Esophagus squamous epithelium (tissue), 5 donors: ENCODE measurements at regions not wholly inside any gene's neighbourhood (a gene's known extent, or its start where the extent isn't known, plus 50 kb on each side); places are given as distances from the start of the nearest gene placed in this dataset.
A peak's percentile ranks its signal among the peaks of the same experiment; 100 is the strongest.

Source experiments
- DNase-seq: peaks from one replicate; lab custom pipeline; 2025; lab: John Stamatoyannopoulos, UW
- H3K27ac ChIP-seq, 4 donors: fragments of 200-600 bp; sonication (generic); one replicate each; pipeline ENCODE4 v1.5.1; 2016 to 2019; ENCODE audit warnings: mild to moderate bottlenecking in 1 of 4
- H3K27me3 ChIP-seq, 4 donors: fragments of 200-600 bp; sonication (generic); 1 replicate in 3 of 4; 2 replicates in 1 of 4; pipeline versions ENCODE4 v1.5.1 to v1.6.0; 2017 to 2021; ENCODE audit warnings: antibody characterized with exemption in 1 of 4
- H3K36me3 ChIP-seq, 3 donors: fragments of 200-600 bp; sonication (generic); one replicate each; pipeline ENCODE4 v1.5.1; 2016 to 2019
- H3K4me1 ChIP-seq, 3 donors: fragments of 200-600 bp; sonication (generic); one replicate each; pipeline ENCODE4 v1.5.1; 2017 to 2019
- H3K4me3 ChIP-seq, 4 donors: fragments of 200-600 bp; sonication (generic); 1 replicate in 3 of 4; 2 replicates in 1 of 4; pipeline ENCODE4 v1.5.1; 2016 to 2019; ENCODE audit warnings: mild to moderate bottlenecking in 2 of 4, moderate library complexity in 1 of 4
- H3K9me3 ChIP-seq, 3 donors: fragments of 200-600 bp; sonication (generic); one replicate each; pipeline ENCODE4 v1.5.1; 2016 to 2019
- POLR2A ChIP-seq, 4 donors: fragments of 450-650 bp; IDR thresholded peaks; one replicate each; pipeline ENCODE4 v1.6.1; 2017; ENCODE audit warnings: antibody characterized with exemption in 4 of 4, mild to moderate bottlenecking in 4 of 4, moderate library complexity in 3 of 4
- WGBS, 2 donors: methylation state at CpG; one replicate each; pipeline ENCODE4 v1.1.5; 2018; 5-methylcytosine and 5-hydroxymethylcytosine counted together
- intact Hi-C: fragments of 100-400 bp; cut with DNase I; formaldehyde crosslinking; loops from one replicate; pipeline ENCODE4 v1.15.0; 2022
- TF ChIP-seq, protein P1 (sequence below), 6 experiments: fragments of 450-650 bp in 4 of 6; fragments of 200-600 bp in 2 of 6; sonication (generic) in 2 of 6; IDR thresholded peaks; one replicate each; pipeline ENCODE4 v1.5.1; 2016 to 2019; ENCODE audit warnings: antibody characterized with exemption in 6 of 6, mild to moderate bottlenecking in 4 of 6, moderate library complexity in 4 of 6
- donor health status: DM: yes; HTN: yes; CAD: no.

GRCh38 chr3:9301091-9301490, 51.6 kb upstream of the SRGAP3 start:
- 76 to 78% methylated on average over 5 of the region's 5 CpGs for WGBS, 2 donors
- no peaks in the 10 kb centered on the region for H3K36me3 ChIP-seq
- no peak overlapping the region for H3K27ac ChIP-seq
- TF ChIP-seq, protein P1, sequence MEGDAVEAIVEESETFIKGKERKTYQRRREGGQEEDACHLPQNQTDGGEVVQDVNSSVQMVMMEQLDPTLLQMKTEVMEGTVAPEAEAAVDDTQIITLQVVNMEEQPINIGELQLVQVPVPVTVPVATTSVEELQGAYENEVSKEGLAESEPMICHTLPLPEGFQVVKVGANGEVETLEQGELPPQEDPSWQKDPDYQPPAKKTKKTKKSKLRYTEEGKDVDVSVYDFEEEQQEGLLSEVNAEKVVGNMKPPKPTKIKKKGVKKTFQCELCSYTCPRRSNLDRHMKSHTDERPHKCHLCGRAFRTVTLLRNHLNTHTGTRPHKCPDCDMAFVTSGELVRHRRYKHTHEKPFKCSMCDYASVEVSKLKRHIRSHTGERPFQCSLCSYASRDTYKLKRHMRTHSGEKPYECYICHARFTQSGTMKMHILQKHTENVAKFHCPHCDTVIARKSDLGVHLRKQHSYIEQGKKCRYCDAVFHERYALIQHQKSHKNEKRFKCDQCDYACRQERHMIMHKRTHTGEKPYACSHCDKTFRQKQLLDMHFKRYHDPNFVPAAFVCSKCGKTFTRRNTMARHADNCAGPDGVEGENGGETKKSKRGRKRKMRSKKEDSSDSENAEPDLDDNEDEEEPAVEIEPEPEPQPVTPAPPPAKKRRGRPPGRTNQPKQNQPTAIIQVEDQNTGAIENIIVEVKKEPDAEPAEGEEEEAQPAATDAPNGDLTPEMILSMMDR (IDR thresholded peaks at IDR 0.05): no peak
- TF ChIP-seq POLR2A (IDR thresholded peaks at IDR 0.05): no peak
- intact Hi-C loops: loop anchor here (5.0 to 10.0 kb wide), 3 partner anchors 236 to 334 kb away; no protein-coding TSS in a partner anchor
- no peaks in the 10 kb centered on the region for H3K9me3 ChIP-seq
- DNase-seq: no peak
- peaks cover 0 to 25% (median 0%) of the 10 kb centered on the region in 4 donors for H3K27me3 ChIP-seq
- H3K4me3 ChIP-seq: no peak overlapping the region
- peaks cover 0 to 18% (median 7%) of the 10 kb centered on the region in 3 donors for H3K4me1 ChIP-seq

- Histone ChIP-seq H3K9me3 (no peaks in the 10 kb centered on the region), H3K4me1 (peaks cover 0 to 18% (median 7%) of the 10 kb centered on the region in 3 donors), H3K27me3 (peaks cover 0 to 25% (median 0%) of the 10 kb centered on the region in 4 donors), H3K36me3 (no peaks in the 10 kb centered on the region), H3K27ac (peak overlapping the region in 1 of 4 donors; percentile 19), H3K4me3 (peak overlapping the region in 2 of 4 donors; percentile 32 to 53)
- DNase-seq: no peak
- whole genome bisulfite sequencing, 2 donors: 29 to 32% methylated on average over 6 to 10 of the region's 10 CpGs
- intact Hi-C loops: loop anchor here (5.0 to 10.0 kb wide), 3 partner anchors 237 to 334 kb away; no protein-coding TSS in a partner anchor
- TF ChIP-seq, protein P1 (IDR thresholded peaks at IDR 0.05): no peak
- no peak for TF ChIP-seq POLR2A (IDR thresholded peaks at IDR 0.05)
These were observed 52.4 kb upstream of the SRGAP3 start for GRCh38 chr3:9301798-9302197.

GRCh38 chr3:9302425-9303181, 53.2 kb upstream of the SRGAP3 start:
- intact Hi-C loops: loop anchor here (5.0 to 10.0 kb wide), 3 partner anchors 238 to 335 kb away; no protein-coding TSS in a partner anchor
- Histone ChIP-seq H3K9me3 (no peaks in the 10 kb centered on the region), H3K4me3 (peak overlapping the region; percentile 12 to 53 (median 24)), H3K36me3 (no peaks in the 10 kb centered on the region), H3K27ac (peak overlapping the region in 2 of 4 donors; percentile 2 to 19), H3K4me1 (peaks cover 0 to 18% (median 7%) of the 10 kb centered on the region in 3 donors), H3K27me3 (peaks cover 0 to 25% (median 0%) of the 10 kb centered on the region in 4 donors)
- WGBS, 2 donors: 23 to 24% methylated on average over 11 to 14 of the region's 24 CpGs
- TF ChIP-seq, protein P1 (IDR thresholded peaks at IDR 0.05): peak; percentile 77 to 95 (median 94)
- TF ChIP-seq POLR2A (IDR thresholded peaks at IDR 0.05): no peak
- no peak for DNase-seq

- no peaks in the 10 kb centered on the region for H3K4me1 ChIP-seq
- H3K27ac ChIP-seq: no peak overlapping the region
- H3K27me3 ChIP-seq: peaks cover 0 to 13% (median 0%) of the 10 kb centered on the region in 4 donors
- no peaks in the 10 kb centered on the region for H3K36me3 ChIP-seq
- WGBS, 2 donors: 76 to 81% methylated on average over 3 of the region's 3 CpGs
- no peaks in the 10 kb centered on the region for H3K9me3 ChIP-seq
- intact Hi-C loops: loop anchor here (10.0 kb wide), 1 partner anchor 244 kb away; no protein-coding TSS in a partner anchor
- no peak overlapping the region for H3K4me3 ChIP-seq
- TF ChIP-seq POLR2A (IDR thresholded peaks at IDR 0.05): no peak
- TF ChIP-seq, protein P1 (IDR thresholded peaks at IDR 0.05): no peak
- no peak for DNase-seq
These were observed 54.4 kb upstream of the THUMPD3 start for GRCh38 chr3:9308298-9308990.
